ENCODE measurements at regions not wholly inside any gene's neighbourhood (a gene's known extent, or its start where the extent isn't known, plus 50 kb on each side); places are given as distances from the start of the nearest gene placed in this dataset.

DNA sequence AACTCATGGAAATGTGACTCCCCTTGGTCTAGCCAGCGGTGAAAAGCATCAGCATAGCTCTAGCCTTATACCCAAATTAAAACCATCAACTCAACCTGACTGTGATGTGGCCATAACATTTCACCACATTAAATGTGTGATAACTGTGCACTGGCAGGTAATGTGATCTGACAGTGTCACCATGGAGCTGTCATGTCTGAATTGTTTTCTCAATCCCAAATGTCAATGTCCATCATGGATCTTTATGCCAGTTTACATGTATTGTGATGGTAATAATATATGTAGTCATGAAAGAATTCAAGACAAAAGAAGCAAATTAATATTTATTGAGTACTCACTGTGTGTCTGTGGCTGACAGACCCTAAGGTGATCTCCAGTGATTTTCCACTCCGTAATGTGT lies 213.4 kb upstream of the EOMES start:
- Mint-ChIP-seq H3K4me3 (no peak overlapping the region), H3K27me3 (ENCODE audit: insufficient read depth, low read depth) (no peaks in the 10 kb centered on the region), H3K27ac (no peak overlapping the region), H3K4me1 (peaks cover 12% of the 10 kb centered on the region), H3K9me3 (no peaks in the 10 kb centered on the region), H3K36me3 (no peaks in the 10 kb centered on the region)
- Histone ChIP-seq H4K20me1 (ENCODE audit: low read depth) (no peaks in the 10 kb centered on the region), H3K27ac (no peak overlapping the region), H3K4me2 (no peak overlapping the region), H2AFZ (replicated peaks) (no peak overlapping the region), H3K9me3 (ENCODE audit: low read depth) (no peaks in the 10 kb centered on the region), H3K4me1 (no peaks in the 10 kb centered on the region), H3F3A (ENCODE audit: low read depth) (no peaks in the 10 kb centered on the region), H3K4me3 (no peak overlapping the region), H3K36me3 (no peaks in the 10 kb centered on the region), H3K9ac (no peak overlapping the region), H3K27me3 (no peaks in the 10 kb centered on the region), H3K79me2 (ENCODE audit: low read depth) (no peaks in the 10 kb centered on the region)
- TF ChIP-seq, protein P1, sequence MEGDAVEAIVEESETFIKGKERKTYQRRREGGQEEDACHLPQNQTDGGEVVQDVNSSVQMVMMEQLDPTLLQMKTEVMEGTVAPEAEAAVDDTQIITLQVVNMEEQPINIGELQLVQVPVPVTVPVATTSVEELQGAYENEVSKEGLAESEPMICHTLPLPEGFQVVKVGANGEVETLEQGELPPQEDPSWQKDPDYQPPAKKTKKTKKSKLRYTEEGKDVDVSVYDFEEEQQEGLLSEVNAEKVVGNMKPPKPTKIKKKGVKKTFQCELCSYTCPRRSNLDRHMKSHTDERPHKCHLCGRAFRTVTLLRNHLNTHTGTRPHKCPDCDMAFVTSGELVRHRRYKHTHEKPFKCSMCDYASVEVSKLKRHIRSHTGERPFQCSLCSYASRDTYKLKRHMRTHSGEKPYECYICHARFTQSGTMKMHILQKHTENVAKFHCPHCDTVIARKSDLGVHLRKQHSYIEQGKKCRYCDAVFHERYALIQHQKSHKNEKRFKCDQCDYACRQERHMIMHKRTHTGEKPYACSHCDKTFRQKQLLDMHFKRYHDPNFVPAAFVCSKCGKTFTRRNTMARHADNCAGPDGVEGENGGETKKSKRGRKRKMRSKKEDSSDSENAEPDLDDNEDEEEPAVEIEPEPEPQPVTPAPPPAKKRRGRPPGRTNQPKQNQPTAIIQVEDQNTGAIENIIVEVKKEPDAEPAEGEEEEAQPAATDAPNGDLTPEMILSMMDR (IDR thresholded peaks at IDR 0.05) = no peak
- no peak for TF ChIP-seq EZH2 (IDR thresholded peaks at IDR 0.05)
- TF ChIP-seq EZH2phosphoT487 (IDR thresholded peaks at IDR 0.05) = no peak
- DNase-seq (ENCODE audit: low spot score) = no peak

DNA sequence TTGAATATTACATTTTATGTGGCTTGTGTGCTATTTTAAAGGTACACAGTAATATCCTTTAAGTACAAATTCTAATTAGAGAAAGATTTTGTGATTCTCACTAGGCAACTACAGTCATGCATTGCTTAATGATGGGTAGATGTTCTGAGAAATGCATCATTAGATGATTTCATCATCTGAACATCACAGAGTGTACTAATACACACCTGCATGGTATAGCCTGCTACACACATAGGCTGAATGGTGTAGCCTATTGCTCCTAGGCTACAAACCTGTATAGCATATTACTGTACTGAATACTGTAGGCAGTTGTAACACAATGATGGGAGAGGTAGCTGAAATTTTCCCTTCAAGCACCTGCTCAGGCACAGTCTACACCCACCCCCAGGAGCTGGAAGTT lies 217.4 kb upstream of the EOMES start:
- H3K27me3 ChIP-seq = no peaks in the 10 kb centered on the region
- no peaks in the 10 kb centered on the region for H3F3A ChIP-seq (ENCODE audit: low read depth)
- H3K36me3 ChIP-seq = no peaks in the 10 kb centered on the region
- no peak overlapping the region for H2AFZ ChIP-seq (replicated peaks)
- H3K9ac ChIP-seq = no peak overlapping the region
- Mint-ChIP-seq H3K4me3 (no peak overlapping the region), H3K27ac (no peak overlapping the region), H3K36me3 (no peaks in the 10 kb centered on the region), H3K4me1 (peaks cover 12% of the 10 kb centered on the region), H3K27me3 (ENCODE audit: insufficient read depth, low read depth) (peaks cover 4% of the 10 kb centered on the region), H3K9me3 (peaks cover 4% of the 10 kb centered on the region)
- H3K79me2 ChIP-seq (ENCODE audit: low read depth) = no peaks in the 10 kb centered on the region
- TF ChIP-seq, protein P1 (IDR thresholded peaks at IDR 0.05) = no peak
- TF ChIP-seq EZH2phosphoT487 (IDR thresholded peaks at IDR 0.05) (no peak), EZH2 (IDR thresholded peaks at IDR 0.05) (no peak)
- no peak overlapping the region for H3K4me2 ChIP-seq
- H3K27ac ChIP-seq = no peak overlapping the region
- H3K4me1 ChIP-seq = no peaks in the 10 kb centered on the region
- H3K9me3 ChIP-seq (ENCODE audit: low read depth) = no peaks in the 10 kb centered on the region
- no peaks in the 10 kb centered on the region for H4K20me1 ChIP-seq (ENCODE audit: low read depth)
- no peak for DNase-seq (ENCODE audit: low spot score)
- H3K4me3 ChIP-seq = no peak overlapping the region

DNA sequence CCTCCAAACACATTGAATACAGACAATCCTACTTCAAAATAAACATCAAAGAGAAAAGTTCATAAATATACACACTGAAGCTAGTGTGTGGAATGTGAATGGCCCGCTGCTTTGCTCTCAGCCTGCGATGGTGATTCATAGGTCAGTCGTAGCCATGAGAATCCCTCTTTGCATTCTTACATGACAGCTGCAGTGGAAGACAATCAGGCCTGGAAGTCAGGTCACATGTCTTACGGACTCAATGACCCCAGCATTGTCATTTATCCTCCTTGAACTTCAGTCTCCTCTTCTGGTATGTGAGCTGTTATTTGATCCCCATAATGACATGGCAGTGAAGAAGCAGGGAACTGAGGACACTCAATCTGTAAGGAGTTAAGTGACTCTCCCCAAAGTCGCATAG lies 217.8 kb upstream of the EOMES start:
- H3K36me3 Mint-ChIP-seq = no peaks in the 10 kb centered on the region
- no peak overlapping the region for H2AFZ ChIP-seq (replicated peaks)
- H3K4me3 Mint-ChIP-seq = no peak overlapping the region
- no peak overlapping the region for H3K27ac Mint-ChIP-seq
- H4K20me1 ChIP-seq (ENCODE audit: low read depth) = no peaks in the 10 kb centered on the region
- no peak overlapping the region for H3K9ac ChIP-seq
- H3K4me3 ChIP-seq = no peak overlapping the region
- no peaks in the 10 kb centered on the region for H3K9me3 ChIP-seq (ENCODE audit: low read depth)
- H3K4me2 ChIP-seq = no peak overlapping the region
- peaks cover 12% of the 10 kb centered on the region for H3K4me1 Mint-ChIP-seq
- no peaks in the 10 kb centered on the region for H3K79me2 ChIP-seq (ENCODE audit: low read depth)
- DNase-seq (ENCODE audit: low spot score) = peak; percentile 2
- H3K9me3 Mint-ChIP-seq = peaks cover 4% of the 10 kb centered on the region
- H3F3A ChIP-seq (ENCODE audit: low read depth) = no peaks in the 10 kb centered on the region
- H3K27ac ChIP-seq = no peak overlapping the region
- no peaks in the 10 kb centered on the region for H3K27me3 ChIP-seq
- no peaks in the 10 kb centered on the region for H3K36me3 ChIP-seq
- no peaks in the 10 kb centered on the region for H3K4me1 ChIP-seq
- H3K27me3 Mint-ChIP-seq (ENCODE audit: insufficient read depth, low read depth) = peaks cover 4% of the 10 kb centered on the region
- TF ChIP-seq EZH2 (IDR thresholded peaks at IDR 0.05) = no peak
- TF ChIP-seq, protein P1 (IDR thresholded peaks at IDR 0.05) = no peak
- no peak for TF ChIP-seq EZH2phosphoT487 (IDR thresholded peaks at IDR 0.05)
